ENCODE measurements at regions not wholly inside any gene's neighbourhood (a gene's known extent, or its start where the extent isn't known, plus 50 kb on each side); places are given as distances from the start of the nearest gene placed in this dataset.

DNA sequence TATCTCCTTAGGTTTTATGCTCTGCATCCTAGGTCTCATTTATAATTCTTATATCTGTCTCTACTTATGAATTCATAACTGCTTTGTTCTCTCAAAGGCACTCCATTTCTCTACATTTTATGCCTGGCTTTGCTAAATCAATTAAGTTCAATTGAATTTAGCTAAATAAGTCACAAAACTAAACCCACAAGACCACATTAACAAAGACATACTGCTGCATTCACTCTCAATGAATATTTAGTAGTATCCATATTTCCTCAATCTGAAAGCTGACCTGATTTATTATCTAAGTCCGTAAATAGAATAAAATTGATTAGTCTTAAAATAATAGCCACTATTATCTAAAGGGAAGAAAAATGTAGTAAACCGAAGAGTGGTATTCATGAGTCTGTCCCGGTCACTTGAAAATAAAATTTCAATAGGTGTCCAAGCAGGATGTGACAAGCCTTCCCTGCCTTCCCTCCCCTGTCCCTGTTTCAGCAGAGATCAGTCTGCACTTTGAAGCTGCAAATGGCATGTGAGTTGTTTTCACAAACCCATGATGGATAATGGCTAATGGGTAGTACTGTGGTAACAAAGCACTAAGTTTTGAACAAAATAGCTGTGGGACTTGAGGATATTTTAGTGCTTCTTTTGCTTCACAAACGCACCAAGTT, 295.0 kb upstream of the NCAM2 start:
- intact Hi-C loops (cut with DNase I; ENCODE audit: low total_unique reads): no loop called here
- H3K36me3 ChIP-seq (ENCODE audit: low read depth, missing control alignments): no peaks in the 10 kb centered on the region
- H3K4me1 ChIP-seq: no peaks in the 10 kb centered on the region
- WGBS, 2 donors: 72 to 73% methylated on average over 4 of the region's 4 CpGs
- H3K27ac ChIP-seq: no peak overlapping the region
- H3K9me3 ChIP-seq: no peaks in the 10 kb centered on the region
- no peak overlapping the region for H3K4me3 ChIP-seq
- no peak for TF ChIP-seq CTCF (IDR thresholded peaks at IDR 0.05)
- TF ChIP-seq POLR2A (IDR thresholded peaks at IDR 0.05): no peak
- DNase-seq: no peak
- H3K27me3 ChIP-seq: no peaks in the 10 kb centered on the region

- no peak for DNase-seq
- 74 to 75% methylated on average over 2 of the region's 2 CpGs for WGBS, 2 donors
- Histone ChIP-seq H3K36me3 (ENCODE audit: low read depth, missing control alignments) (no peaks in the 10 kb centered on the region), H3K27me3 (no peaks in the 10 kb centered on the region), H3K4me3 (no peak overlapping the region), H3K9me3 (no peaks in the 10 kb centered on the region), H3K4me1 (no peaks in the 10 kb centered on the region), H3K27ac (no peak overlapping the region)
- intact Hi-C loops (cut with DNase I; ENCODE audit: low total_unique reads): no loop called here
- TF ChIP-seq POLR2A (IDR thresholded peaks at IDR 0.05) (no peak), CTCF (IDR thresholded peaks at IDR 0.05) (no peak)
Observed at GRCh38 chr21:20720623-20721022, 277.6 kb upstream of the NCAM2 start.

- Histone ChIP-seq H3K4me1 (no peaks in the 10 kb centered on the region), H3K4me3 (no peak overlapping the region), H3K27ac (no peak overlapping the region), H3K36me3 (ENCODE audit: low read depth, missing control alignments) (no peaks in the 10 kb centered on the region), H3K27me3 (no peaks in the 10 kb centered on the region), H3K9me3 (no peaks in the 10 kb centered on the region)
- no peak for DNase-seq
- intact Hi-C loops (cut with DNase I; ENCODE audit: low total_unique reads): no loop called here
- TF ChIP-seq CTCF (IDR thresholded peaks at IDR 0.05) (no peak), POLR2A (IDR thresholded peaks at IDR 0.05) (no peak)
- 63 to 69% methylated on average over 6 of the region's 6 CpGs for WGBS, 2 donors
Observed at GRCh38 chr21:20721151-20721550, 277.1 kb upstream of the NCAM2 start.

DNA sequence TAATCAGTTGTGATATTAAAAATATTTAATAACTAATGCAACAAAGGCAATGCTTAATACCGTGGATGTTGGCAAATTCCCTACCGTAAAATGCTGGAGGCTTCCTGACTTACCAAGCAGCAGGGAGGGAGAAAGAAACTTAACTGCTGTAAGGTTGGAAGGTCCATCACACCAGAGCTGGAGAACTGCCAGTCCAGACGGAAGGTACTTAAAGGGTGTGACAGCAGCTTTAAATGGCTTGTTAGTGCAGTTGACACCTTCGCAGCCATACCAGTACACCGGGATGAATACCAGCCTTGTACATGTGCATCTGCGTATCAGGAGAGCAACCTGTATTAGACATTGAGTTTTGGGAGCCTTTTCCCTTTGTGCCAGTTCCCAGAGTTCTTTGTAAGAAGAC, 269.5 kb upstream of the NCAM2 start:
- 81 to 86% methylated on average over 6 of the region's 6 CpGs for WGBS, 2 donors
- DNase-seq: no peak
- TF ChIP-seq POLR2A (IDR thresholded peaks at IDR 0.05): no peak
- no peak for TF ChIP-seq CTCF (IDR thresholded peaks at IDR 0.05)
- Histone ChIP-seq H3K4me3 (no peak overlapping the region), H3K4me1 (no peaks in the 10 kb centered on the region), H3K27ac (no peak overlapping the region), H3K9me3 (no peaks in the 10 kb centered on the region), H3K36me3 (ENCODE audit: low read depth, missing control alignments) (no peaks in the 10 kb centered on the region), H3K27me3 (no peaks in the 10 kb centered on the region)
- intact Hi-C loops (cut with DNase I; ENCODE audit: low total_unique reads): no loop called here

GRCh38 chr21:20729376-20729775, 268.8 kb upstream of the NCAM2 start:
- DNase-seq: no peak
- Histone ChIP-seq H3K27me3 (no peaks in the 10 kb centered on the region), H3K27ac (no peak overlapping the region), H3K4me3 (no peak overlapping the region), H3K4me1 (no peaks in the 10 kb centered on the region), H3K36me3 (ENCODE audit: low read depth, missing control alignments) (no peaks in the 10 kb centered on the region), H3K9me3 (no peaks in the 10 kb centered on the region)
- TF ChIP-seq CTCF (IDR thresholded peaks at IDR 0.05) (no peak), POLR2A (IDR thresholded peaks at IDR 0.05) (no peak)
- 87 to 94% methylated on average over 2 of the region's 2 CpGs for WGBS, 2 donors
- intact Hi-C loops (cut with DNase I; ENCODE audit: low total_unique reads): no loop called here
